ENCODE measurements at regions not wholly inside any gene's neighbourhood (a gene's known extent, or its start where the extent isn't known, plus 50 kb on each side); places are given as distances from the start of the nearest gene placed in this dataset.

DNA sequence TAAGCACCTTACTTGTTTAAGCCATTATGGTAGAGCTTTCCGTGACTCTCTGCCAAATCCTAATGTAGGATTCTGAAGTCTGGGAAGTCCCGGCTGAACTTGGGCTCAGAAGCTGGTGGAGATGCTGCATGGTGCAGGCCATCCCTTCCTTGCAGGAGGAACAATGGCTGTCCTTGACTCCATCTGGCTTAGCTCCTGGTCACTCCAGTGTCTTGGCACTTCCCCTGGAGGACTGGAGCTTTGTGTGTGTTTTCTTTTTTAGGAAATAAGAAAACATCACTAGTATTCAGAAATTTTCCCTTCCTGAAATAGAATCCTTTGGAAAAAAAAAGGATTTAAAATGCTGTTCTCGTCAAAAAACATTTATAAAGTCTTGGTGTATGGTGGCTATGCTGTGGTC is 209.3 kb upstream of the ROPN1 start:
- no peak for DNase-seq

DNA sequence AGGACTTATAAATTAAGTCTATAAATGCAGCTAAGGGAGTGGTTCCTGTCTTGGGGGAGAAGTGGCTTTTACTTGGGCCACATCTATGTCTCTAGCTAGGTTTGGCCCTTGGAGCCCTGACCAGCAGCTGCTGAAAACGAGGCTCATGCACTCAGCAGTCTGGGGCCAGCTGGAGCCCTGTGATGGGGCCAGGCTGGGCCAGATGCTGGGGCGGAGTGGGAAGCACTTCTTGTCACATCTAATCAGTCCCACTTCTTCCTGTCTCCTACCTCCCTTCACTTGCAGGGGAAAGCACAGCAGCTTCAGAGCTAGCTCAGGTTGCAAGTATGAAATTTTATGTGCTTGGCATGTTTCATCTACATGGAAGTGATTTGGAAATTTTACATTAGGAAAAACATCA is 209.9 kb upstream of the ROPN1 start:
- no peak for DNase-seq

DNA sequence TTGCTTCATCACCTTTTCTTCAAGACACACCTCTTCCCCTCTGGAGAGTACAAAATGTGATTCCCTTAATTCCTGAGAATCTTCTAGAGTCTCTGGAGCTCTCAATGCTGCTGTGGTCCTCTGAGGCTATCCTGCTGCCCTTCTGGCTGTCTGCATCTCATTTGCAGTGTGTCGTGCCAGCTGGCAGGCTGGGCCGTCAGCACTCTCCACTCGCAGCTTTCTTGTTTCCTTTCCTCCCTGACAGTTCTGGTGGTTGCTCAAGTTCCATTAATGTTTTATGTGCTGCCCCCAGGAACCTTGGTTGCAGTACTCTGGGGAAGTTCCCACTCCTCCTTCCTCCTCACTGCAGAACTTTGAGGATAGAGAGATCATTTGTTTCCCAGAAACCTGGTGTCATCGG is 210.8 kb upstream of the ROPN1 start:
- DNase-seq: no peak

DNA sequence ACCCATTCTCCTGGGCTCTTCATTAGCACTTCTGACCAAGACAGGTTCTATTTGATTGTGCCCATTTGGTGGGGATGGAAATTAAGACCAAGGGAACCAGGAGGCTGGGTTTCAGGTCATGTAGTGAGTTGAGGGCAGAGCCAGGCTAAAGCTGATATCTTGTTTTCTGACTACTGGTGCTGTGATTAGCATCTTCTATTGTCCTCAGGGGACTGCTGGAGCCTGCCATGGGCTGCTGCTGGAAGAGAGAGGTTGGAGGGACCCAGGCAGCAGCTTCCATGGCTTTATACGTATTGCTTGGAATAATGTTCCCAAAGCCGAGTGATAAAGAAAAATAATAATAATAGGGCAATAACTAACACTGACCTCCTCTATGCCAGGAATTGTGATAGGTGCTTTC is 211.4 kb upstream of the ROPN1 start:
- no peak for DNase-seq

DNA sequence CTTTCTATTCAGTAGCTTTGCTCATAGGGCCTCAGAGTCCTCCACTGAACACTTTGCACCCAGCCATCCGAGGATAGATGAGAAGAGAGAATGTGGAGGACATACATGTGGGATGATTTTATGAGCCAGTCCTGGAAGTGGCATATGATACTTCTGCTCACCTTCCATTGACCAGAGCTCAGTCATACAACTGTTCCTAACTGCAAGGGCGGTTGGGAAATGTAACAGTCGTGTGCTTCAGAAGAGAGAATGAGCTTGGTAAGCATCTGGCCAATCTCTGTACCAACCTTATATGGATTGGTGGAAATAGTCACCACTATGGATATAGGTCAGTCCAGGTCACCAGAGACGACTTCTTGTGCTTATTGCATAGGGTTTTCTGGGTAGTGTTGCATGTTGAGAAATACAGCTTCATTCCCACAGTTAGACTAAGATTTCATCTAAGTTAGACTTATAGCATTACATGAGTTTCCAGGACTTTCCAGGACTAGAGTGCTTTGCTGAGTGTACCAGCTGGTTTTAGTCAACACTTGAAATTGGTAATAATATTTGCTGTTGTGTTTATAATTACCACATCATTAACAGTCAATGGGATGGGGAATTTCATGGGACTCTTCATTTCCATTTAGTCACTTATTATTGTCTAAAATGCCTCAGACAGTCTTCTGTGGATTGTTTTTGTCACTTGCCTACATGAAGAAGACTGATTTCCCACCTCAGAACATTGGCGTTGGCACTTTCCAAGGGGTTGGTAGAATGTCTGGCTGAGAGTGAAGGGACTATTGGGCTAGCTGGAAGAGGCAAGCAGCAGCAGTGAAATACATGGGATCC is 214.5 kb upstream of the ROPN1 start:
- no peak for DNase-seq

DNA sequence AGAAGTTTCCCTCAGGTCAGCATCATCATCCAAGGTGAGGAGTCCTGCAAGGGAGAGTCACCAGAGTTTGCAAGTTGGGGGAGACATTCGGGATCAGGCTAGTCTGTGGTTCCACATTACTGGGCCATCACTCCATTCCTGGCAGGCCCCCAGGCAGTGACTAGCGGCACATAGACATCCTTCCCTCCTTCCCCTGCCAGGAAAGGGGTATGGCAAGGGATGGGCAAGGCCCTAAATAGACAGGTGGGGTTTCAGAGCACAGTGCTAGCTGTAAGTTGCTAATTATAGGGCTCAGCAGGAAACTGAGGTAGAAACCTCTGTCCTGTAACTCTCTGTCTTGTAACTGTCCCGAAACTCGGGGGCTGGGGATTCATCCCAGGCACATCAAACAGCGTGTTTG is 215.2 kb upstream of the ROPN1 start:
- no peak for DNase-seq

DNA sequence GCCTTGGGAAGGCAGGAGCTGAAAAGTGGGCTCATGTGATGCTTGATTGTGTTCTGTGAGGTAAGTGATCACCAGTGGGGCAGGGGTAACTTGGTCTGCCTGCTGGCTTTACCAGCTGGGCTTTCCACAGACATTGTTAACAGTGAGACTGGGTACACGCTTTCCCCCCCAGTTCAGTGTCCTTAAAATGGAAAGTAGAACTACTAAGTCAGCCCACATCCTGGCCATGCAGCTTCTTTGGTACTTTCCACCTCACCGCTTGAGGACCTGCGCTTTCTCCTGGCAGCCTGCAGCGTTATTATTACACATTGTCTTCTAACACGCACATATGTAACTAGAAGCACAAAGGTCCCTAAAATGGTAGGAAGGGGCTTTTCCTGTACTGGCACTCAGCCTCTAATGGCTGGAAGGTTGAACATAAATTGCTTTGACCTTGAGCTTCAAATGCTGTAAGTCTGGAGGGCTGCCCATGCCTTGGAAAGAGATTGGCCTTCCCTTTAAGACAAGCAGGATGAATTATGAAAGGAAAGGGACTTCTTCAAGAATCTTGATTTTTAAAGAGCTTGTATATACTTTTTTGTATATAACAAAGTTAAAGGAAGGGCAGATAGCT is 216.1 kb upstream of the ROPN1 start:
- no peak for DNase-seq

DNA sequence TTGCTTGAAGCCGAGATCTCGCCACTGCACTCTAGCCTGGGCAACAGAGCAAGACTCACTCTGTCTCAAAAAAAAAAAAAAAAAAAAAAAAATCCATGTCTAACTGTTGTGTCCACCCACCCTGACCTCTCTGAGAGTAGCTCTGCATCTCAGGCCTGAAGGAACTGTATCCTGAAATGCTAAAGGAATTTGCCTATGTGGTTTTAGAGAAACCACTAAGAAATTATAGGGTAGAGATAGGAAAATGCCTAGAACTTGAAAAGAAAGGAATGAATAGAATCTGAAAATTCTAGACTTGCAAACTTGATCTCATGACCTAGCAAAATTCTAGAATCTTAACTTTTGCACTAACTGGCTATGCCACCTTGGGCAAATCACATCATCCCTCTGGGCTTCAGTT is 217.5 kb upstream of the ROPN1 start:
- no peak for DNase-seq

DNA sequence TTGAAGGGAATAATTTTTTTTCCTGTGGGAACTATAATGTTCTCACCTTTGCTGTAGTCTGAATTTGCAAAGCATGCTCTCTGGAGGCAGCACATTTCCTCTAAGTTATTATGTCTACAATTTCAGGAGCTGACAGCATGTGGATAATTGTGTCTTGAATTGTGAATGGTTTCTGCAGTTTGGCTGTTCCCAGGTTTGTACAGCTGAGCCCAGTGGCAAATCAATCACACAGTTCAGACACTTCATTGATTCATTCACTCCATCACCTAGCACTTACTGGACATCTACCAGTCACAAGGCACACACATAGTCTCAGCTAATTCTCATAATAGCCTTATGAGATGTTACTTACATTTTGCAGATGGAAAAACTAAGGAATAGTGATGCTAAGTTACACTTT is 219.0 kb upstream of the ROPN1 start:
- no peak for DNase-seq

DNA sequence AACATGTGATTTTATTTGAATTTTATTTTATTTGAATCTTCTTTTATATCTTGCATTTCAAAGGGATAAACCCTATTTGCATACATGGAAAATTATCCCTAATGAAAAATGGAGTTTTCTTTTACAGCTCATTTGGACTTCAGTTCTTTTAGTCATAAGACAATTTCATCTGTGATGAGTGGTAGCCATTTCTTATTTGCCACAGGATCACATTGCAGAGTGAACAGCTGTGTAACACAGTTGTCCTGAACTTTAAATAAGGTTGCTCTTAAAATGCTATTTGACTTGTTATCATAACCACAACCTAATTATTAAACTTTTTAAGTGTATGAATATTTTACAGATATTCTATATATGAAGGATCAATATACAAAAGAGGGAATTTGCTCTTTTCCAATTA is 221.7 kb upstream of the ROPN1 start:
- DNase-seq: no peak

DNA sequence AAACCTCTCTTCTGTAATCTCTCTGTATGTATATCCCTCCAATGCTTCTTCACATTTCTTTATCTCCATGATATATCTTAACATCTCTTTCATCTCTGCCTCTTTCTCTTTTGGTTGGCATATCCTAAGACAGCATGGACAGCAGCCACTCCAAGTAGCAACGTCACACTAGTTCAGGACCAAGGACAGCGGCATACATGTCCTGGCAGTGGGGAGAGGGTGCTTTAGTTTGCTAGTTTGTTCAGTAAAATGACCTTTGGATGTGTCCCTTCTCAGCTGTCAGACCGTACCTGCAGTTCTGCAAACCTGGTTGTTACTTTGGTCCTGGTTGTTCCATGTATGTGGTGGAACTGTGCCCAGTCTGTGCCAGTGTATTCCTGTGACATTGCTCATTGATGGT is 225.6 kb upstream of the ROPN1 start:
- peak; percentile 0 for DNase-seq

DNA sequence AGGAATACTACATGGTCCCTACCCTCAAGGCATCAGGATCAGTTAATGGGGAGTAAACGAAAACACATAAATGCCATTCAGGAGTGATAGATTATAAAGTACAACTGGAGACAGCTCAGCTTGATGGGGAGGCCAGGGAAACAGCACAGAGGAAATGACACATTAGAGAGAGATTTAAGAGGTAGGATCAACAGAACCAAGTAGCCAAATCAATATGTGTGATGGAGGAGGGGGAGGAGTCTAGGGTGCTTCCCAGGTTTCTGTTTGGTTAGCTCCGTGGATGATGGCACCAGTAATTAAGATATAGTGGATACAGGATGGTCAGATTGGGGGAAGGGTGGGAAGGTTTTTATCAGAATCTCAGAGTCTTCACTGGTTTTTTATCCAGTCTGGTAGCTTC is 229.5 kb upstream of the ROPN1 start:
- DNase-seq: no peak

DNA sequence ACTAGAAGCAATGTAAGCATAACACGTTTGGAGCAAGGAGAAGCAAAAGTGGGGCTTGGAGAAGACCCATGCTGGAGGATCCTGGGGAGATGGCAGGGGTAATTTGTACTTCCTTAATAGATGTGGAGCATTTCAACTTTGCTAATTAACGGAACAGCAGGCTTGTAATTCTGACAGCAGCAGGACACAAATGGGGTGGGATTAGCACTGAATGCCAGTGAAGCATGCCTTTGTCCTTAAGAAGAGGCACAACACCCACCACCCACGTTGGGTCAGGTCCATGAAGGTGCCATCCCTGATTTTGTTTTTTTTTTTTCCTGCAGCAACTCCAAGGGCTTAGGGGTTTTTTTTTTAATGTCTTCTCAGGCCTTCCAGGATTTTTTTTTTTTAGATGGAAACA is 231.9 kb upstream of the ROPN1 start:
- no peak for DNase-seq

DNA sequence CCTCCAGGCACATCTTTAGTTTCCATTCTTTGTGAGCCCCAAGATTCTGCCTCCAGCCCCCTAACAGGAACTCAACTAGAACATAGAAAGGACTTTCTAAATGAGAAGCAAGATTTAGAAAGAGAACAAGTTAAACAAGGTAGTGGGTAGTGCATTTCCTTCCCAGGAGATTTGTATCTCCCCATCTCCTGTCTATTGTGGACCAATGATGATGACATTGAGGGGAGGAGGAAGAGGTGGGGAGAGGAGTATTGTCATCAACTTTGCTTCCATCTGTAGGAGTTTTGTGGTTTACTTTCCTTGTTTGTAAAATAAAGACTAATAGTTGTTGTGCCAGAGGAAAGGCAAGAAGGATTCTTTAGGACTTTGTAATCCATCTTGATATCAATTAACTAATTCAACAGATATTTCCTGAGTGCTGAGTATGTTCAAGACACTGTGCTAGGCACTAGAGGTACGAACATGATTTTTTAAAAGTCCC is 235.3 kb upstream of the ROPN1 start:
- DNase-seq: no peak

DNA sequence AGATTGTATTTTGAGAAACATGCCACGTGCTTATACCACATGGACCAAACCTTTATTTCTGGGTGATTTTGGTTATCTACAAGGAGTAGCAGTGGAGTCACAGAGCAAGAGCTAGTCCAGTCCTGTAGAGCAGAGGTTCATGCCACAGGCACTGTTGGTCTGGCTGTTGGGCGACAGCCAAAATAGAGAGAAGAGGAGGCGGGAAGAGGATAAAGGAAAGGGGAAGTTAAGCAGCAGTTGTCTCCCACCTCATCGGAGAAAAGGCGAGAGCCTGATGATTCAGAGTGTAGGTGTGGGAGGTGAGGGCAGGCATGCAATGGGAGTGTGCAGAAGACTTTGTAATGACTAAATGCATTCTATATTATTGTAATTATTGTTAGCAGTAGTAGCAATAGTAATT is 237.5 kb upstream of the ROPN1 start:
- DNase-seq: no peak

DNA sequence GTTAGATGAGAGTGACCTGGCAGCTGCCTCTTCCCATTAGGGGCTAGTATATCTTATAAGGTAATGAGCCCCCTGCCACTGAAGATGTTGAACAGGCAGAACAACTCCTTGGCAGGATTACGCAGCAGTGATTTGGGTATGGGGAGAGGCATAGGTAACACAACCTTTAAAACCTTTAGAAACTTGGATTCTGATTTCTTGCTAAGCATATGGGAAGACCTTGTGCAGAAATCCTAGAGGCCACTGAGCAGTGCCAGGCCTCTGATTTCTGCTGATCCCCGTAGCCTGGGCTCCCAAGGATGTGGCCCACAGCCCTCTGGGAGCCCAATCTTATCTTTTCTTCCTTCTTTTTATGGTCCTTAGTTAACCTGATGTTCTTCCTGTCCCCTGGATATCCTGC is 237.9 kb upstream of the ROPN1 start:
- no peak for DNase-seq

DNA sequence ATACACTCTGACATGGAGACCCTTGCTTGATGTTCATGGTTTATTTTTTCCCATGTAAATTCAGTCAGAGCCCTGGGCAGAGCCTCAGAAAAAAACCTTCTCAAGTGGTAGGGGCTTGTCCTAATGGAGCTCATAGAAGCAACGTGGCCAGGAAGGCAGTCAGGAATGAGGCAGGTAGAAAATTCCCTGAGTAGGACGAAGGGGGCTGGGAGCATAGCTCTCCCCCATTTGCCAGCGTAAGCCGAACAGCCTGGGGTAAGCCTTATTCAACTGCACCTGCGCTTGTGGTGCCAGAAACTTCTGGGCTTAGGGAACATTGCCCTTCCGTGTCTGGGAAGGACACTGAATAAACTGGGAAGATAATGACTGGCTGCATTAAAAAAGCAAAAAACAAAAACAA is 238.5 kb upstream of the ROPN1 start:
- DNase-seq: no peak

DNA sequence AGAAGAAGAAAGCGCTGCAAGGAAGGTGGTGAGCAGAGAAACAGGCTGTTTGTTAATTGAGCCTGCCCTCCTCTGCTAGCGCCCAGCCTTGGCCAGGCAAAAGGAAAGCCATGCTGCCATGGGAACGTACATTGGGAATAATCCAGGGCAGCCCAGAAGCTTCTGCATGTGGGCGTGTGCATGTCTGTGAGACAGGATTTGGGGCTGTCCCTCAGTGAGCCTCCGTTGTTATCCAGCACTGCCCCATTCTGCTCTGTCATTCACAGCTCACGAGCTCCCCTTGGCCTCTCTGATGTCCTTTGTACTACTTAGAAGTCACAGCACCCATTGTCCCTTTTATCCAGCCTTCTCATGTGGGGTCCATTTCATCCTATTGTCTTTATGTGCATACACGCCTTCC is 239.1 kb upstream of the ROPN1 start:
- no peak for DNase-seq

DNA sequence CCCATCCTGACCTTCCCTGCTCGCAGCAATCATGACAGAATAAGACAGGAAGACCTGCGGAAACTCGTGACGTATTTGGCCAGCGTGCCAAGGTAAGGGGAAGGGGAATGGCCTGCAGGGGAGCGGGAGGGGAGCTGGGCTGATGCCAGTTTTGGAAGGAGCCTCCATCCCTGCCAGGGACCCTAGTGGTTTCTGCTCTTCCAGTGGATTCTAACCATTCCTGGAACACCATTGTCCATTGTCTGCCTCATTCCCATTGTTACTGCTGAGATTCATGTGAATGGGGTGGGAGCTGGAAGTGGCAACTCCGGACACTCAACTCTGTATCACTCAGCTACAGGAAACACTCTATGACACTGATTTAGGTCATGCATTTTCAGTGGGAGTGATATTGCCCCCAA is 242.9 kb upstream of the ROPN1 start:
- no peak for DNase-seq

DNA sequence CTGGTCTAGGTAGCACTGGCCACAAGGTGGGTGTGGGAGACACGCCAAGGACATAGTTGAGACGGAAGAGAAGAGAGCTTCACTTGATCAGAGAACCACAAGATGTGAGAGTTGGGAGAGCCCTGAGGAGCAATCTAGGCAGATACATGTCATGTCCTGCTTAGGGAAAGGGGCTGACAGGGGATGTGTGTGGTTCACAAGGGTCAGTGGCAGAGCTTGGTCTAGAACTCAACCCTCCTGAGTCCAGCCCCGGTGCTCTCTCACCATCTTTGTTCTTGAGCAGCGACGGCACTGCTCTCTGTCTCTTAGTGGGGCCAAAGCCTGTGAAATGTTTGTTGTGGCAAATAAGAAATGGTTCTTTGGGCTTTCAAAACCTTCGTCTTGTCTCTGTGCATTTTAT is 243.5 kb upstream of the ROPN1 start:
- no peak for DNase-seq

DNA sequence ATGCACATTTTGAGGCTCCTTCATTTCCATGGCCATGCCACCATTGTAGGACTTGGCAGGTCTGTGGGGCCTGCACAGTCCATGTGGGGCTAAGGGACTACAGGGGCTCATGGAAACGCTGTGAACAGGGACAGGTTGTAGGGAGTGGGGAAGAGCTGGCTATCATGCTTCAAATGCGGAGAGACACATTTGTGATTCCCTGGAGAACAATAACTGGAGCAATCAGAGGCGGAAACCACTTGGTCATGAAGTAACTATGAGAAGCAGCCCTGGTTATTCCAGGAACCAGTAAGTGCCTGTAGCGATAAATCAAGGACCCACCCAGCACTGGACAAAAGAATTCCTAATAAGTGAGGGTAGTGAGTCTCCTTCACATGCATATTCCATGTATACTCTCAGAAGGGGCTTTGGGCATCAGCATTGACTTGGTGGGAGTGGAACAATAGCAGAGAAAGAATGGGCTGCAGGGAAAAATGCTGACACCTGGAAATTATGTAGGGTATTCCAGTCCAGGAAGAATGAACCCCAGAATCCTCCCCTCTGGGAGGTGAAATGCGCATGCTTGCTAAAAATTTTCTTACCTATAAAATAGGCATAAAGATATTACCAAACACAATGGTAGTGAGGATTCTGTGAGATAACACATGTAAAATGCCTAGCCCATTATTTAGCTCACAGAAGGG is 251.4 kb upstream of the ROPN1 start:
- no peak for DNase-seq

DNA sequence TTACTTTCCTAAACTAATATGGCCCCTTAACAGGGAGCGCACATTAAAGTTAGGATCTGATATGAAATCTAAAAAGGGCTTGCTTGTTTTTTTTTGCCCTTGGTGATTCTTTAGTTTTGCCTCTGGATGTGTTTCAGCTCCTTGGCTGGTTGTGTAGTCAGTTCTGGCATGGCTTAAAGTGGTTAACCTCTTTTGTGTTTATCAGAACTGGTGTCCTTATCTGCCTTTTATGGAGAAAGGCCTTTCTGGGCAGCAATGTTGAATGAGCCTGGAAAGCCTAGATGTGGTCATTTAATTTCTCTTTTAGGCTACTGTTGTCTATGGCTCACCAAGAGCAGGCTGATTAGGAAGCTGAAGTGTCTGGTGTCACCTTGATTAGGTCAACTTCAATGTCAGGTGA is 254.5 kb upstream of the ROPN1 start:
- no peak for DNase-seq

DNA sequence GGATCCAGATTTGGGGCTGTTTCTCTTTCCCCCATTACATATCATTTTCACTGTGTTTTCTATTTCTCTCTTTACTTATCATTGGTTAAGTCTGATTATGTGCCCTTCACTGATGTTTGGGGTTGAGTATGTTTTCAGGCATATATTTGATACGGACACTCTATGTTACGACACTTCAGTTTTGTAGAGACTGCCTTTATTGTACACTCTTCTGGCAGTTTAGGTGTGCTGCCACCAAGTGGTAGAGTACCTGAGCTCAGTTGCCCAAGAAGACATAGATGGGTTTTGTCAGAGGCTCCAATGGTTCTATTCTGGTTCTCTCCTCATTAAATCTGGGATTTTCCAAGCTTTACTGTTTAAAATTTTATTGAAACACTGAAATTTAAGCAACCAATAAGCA is 255.0 kb upstream of the ROPN1 start:
- DNase-seq: no peak

DNA sequence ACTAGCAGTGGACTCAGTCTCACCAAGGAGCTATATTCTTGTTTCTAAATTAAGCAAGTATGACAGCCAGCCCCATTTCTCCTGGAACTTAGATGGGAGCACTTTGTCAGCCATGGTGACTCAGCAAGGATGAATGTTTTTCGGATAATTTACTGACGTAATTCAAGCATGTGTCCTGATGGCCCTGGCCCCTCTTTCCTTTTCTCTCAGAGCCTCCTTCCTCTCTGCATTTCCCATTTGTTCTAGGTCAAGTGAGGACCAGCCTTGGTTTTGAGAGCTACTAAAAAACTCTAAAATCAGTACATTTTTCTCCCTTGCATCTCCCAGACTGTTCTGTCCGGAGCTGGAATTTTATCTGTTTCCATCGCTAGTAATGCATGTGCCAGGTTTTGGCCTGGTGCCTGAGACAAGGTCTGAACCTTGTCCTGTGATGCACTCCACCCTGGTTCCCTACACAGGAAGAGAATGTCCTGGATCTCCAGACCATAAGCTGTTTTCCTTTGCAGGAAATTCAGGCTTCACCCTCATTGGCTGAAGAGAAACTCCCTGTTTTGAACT is 256.6 kb upstream of the ROPN1 start:
- DNase-seq: no peak
